Spleen (tissue), 11 donors: ENCODE measurements at regions not wholly inside any gene's neighbourhood (a gene's known extent, or its start where the extent isn't known, plus 50 kb on each side); places are given as distances from the start of the nearest gene placed in this dataset.

ENCODE experiments used
- DNase-seq: peaks from one replicate; pipeline ENCODE4 v3.0.0-alpha.2; 2020
- H3K27ac ChIP-seq, 8 donors: fragments of 200-600 bp; sonication (generic) in 7 of 8; 1 replicate in 4 of 8; 2 replicates in 4 of 8; pipeline versions ENCODE4 v1.5.0 to v1.8.0; 2016 to 2021; ENCODE audit warnings: inconsistent platforms in 4 of 8, mild to moderate bottlenecking in 4 of 8, moderate library complexity in 1 of 8
- H3K27me3 ChIP-seq, 7 donors: fragments of 200-600 bp; sonication (generic) in 6 of 7; replicated peaks in 1 of 7; 1 replicate in 4 of 7; 2 replicates in 3 of 7; pipeline versions ENCODE4 v1.5.0 to v1.8.0; 2016 to 2021; ENCODE audit warnings: inconsistent platforms in 3 of 7, mild to moderate bottlenecking in 1 of 7
- H3K36me3 ChIP-seq, 6 donors: fragments of 200-600 bp; sonication (generic) in 5 of 6; 1 replicate in 4 of 6; 2 replicates in 2 of 6; pipeline versions ENCODE4 v1.5.0 to v1.8.0; 2016 to 2021; ENCODE audit warnings: inconsistent platforms in 2 of 6
- H3K4me1 ChIP-seq, 6 donors: fragments of 200-600 bp; sonication (generic) in 5 of 6; 1 replicate in 3 of 6; 2 replicates in 3 of 6; pipeline versions ENCODE4 v1.5.0 to v1.8.0; 2016 to 2021; ENCODE audit warnings: inconsistent platforms in 3 of 6
- H3K4me3 ChIP-seq, 8 donors: fragments of 200-600 bp; sonication (generic) in 7 of 8; 1 replicate in 4 of 8; 2 replicates in 4 of 8; pipeline versions ENCODE4 v1.5.0 to v1.8.0; 2016 to 2021; ENCODE audit warnings: inconsistent platforms in 4 of 8, mild to moderate bottlenecking in 4 of 8, moderate library complexity in 2 of 8
- H3K9me3 ChIP-seq, 8 donors: fragments of 200-600 bp; sonication (generic) in 7 of 8; 1 replicate in 4 of 8; 2 replicates in 4 of 8; pipeline versions ENCODE4 v1.5.0 to v1.8.0; 2016 to 2021; ENCODE audit warnings: inconsistent platforms in 4 of 8
- POLR2A ChIP-seq, 3 donors: fragments of 450-650 bp; IDR thresholded peaks; one replicate each; pipeline ENCODE4 v1.5.1; 2017; ENCODE audit warnings: antibody characterized with exemption in 3 of 3, mild to moderate bottlenecking in 1 of 3
- POLR2AphosphoS5 ChIP-seq, 3 donors: sonication (generic); formaldehyde crosslinking; IDR thresholded peaks; one replicate each; pipeline ENCODE4 v1.5.1; 2017; ENCODE audit warnings: antibody characterized with exemption in 3 of 3
- WGBS, 5 donors: extraction: QIAGEN DNeasy Blood & Tissue Kit in 3 of 5; methylation state at CpG; one replicate each; pipeline versions ENCODE4 v1.1.5 to v1.1.7; 2013 to 2018; 5-methylcytosine and 5-hydroxymethylcytosine counted together
- intact Hi-C: fragments of 100-400 bp; cut with DNase I; formaldehyde crosslinking; loops from one replicate; pipeline ENCODE4 v1.15.0; 2023; ENCODE audit warnings: low total_unique reads
- TF ChIP-seq, protein P1 (sequence below), 11 experiments: fragments of 200-600 bp in 7 of 11; fragments of 450-650 bp in 4 of 11; sonication (generic) in 4 of 11; IDR thresholded peaks in 8 of 11; conservative IDR thresholded peaks in 3 of 11; 1 replicate in 7 of 11; 2 replicates in 4 of 11; pipeline versions ENCODE4 v1.4.0 to v1.8.0; 2016 to 2021; ENCODE audit warnings: antibody characterized with exemption in 11 of 11, inconsistent platforms in 4 of 11, mild to moderate bottlenecking in 1 of 11
- donor health status: healthy with polysubstance abuse.
- donor health status: DM: no; HTN: no; CAD: no; lungs with moderate emphysema.
- donor health status: DM: no; HTN: no; CAD: no.
- donor health status: Bipolar disorder and iron deficiency.
- donor health status: healthy.
- donor health status: DM: no; HTN: no; CAD: no.
- donor health status: DM: yes; HTN: yes; CAD: no.

DNA sequence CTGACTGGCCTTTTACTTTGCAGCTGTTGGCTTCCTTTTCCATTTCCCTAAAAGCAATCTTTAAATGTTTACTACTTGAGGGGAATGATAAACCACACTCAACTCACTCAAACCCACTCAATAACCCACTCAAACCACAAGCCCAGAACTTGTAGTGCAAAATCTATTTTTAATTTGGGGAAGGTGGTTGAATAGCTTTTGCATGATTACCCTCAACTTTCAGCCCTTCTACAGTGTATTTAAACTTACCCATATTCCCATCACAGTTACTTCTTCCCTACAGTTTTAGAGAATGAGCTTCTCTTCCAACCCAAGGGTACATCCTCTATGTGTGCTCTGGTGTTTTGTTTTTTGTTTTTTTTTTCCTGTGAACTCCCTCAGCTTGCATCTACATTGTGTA lies 636.1 kb downstream of the TDRD15 start:
- H3K36me3 ChIP-seq = no peaks in the 10 kb centered on the region
- intact Hi-C loops = no loop called here
- DNase-seq = no peak

DNA sequence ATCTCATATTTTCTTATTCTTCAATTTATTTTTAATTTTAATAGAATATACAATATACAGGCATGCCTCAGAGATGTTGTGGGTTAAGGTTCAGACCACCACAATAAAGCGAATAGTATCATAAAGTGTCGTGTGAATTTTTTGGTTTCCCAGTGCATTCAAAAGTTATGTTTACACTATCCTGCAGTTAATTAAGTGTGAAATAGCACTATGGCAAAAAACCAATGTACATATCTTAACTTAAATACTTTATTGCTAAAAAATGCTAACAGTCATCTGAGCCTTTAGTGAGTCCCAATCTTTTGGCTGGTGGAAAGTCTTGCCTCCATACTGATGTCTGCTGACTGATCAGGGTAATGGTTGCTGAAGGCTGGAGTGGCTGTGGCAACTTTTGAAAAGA lies 637.6 kb downstream of the TDRD15 start:
- Histone ChIP-seq H3K9me3 (peaks cover 0 to 21% (median 5%) of the 10 kb centered on the region in 8 donors), H3K4me3 (no peak overlapping the region), H3K4me1 (no peaks in the 10 kb centered on the region), H3K27me3 (no peaks in the 10 kb centered on the region), H3K36me3 (no peaks in the 10 kb centered on the region), H3K27ac (no peak overlapping the region)
- no peak for TF ChIP-seq POLR2AphosphoS5 (IDR thresholded peaks at IDR 0.05)
- no peak for TF ChIP-seq POLR2A (IDR thresholded peaks at IDR 0.05)
- TF ChIP-seq, protein P1, sequence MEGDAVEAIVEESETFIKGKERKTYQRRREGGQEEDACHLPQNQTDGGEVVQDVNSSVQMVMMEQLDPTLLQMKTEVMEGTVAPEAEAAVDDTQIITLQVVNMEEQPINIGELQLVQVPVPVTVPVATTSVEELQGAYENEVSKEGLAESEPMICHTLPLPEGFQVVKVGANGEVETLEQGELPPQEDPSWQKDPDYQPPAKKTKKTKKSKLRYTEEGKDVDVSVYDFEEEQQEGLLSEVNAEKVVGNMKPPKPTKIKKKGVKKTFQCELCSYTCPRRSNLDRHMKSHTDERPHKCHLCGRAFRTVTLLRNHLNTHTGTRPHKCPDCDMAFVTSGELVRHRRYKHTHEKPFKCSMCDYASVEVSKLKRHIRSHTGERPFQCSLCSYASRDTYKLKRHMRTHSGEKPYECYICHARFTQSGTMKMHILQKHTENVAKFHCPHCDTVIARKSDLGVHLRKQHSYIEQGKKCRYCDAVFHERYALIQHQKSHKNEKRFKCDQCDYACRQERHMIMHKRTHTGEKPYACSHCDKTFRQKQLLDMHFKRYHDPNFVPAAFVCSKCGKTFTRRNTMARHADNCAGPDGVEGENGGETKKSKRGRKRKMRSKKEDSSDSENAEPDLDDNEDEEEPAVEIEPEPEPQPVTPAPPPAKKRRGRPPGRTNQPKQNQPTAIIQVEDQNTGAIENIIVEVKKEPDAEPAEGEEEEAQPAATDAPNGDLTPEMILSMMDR (IDR thresholded peaks at IDR 0.05 in 8 of 11, conservative IDR thresholded peaks at IDR 0.05 in 3 of 11) = no peak
- WGBS, 5 donors = 91 to 98% (median 96%) methylated on average over 2 of the region's 2 CpGs
- no peak for DNase-seq
- intact Hi-C loops = no loop called here

More for the DNA sequence above, 636.1 kb downstream of the TDRD15 start:
- H3K4me3 ChIP-seq = no peak overlapping the region
- H3K27ac ChIP-seq = no peak overlapping the region
- TF ChIP-seq POLR2AphosphoS5 (IDR thresholded peaks at IDR 0.05) (no peak), POLR2A (IDR thresholded peaks at IDR 0.05) (no peak)
- TF ChIP-seq, protein P1 (IDR thresholded peaks at IDR 0.05 in 8 of 11, conservative IDR thresholded peaks at IDR 0.05 in 3 of 11) = no peak
- H3K4me1 ChIP-seq = no peaks in the 10 kb centered on the region
- H3K9me3 ChIP-seq = peaks cover 0 to 21% (median 5%) of the 10 kb centered on the region in 8 donors
- H3K27me3 ChIP-seq = no peaks in the 10 kb centered on the region

DNA sequence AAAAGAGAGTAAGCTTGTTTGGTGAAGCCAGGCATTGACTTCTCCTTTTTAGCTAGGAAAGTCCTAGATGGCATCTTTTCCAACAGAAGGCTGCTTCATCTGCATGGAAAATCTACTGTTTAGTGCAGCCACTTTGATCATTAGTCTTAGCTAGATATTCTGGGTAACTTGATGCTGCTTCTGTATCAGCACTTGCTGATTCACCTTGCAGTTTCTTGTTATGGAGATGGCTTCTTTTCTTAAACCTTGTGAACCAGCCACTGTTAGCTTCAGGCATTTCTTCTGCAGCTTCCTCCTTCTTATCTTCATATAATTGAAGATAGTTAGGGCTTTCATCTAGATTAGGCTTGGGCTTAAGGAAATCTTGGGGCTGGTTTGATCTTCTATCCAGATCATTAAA lies 639.7 kb downstream of the TDRD15 start:
- Histone ChIP-seq H3K36me3 (no peaks in the 10 kb centered on the region), H3K27me3 (no peaks in the 10 kb centered on the region), H3K27ac (no peak overlapping the region), H3K4me1 (no peaks in the 10 kb centered on the region), H3K4me3 (no peak overlapping the region), H3K9me3 (peaks cover 0 to 21% (median 5%) of the 10 kb centered on the region in 8 donors)
- intact Hi-C loops = no loop called here
- no peak for DNase-seq
- TF ChIP-seq POLR2A (IDR thresholded peaks at IDR 0.05) (no peak), POLR2AphosphoS5 (IDR thresholded peaks at IDR 0.05) (no peak)
- TF ChIP-seq, protein P1 (IDR thresholded peaks at IDR 0.05 in 8 of 11, conservative IDR thresholded peaks at IDR 0.05 in 3 of 11) = no peak

DNA sequence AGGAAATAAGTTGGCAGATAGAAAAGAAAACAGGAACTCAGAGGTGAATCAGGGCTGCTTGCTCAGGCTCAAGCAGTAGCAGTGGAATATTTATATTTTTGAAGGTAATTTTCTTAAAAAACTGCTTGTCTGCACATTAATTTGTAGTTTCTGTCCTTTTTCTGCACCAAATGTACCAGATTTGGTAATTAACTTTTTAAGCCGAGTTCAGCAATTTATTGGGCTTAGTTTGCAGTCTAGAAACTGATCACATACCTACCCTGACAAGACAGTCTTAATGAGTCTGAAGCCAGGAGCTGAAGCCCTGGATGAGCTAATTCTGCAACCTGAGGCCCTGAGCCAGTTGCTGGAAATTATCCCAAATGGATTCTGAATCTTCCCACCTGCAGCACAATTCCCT lies 647.0 kb downstream of the TDRD15 start:
- Histone ChIP-seq H3K4me1 (no peaks in the 10 kb centered on the region), H3K4me3 (no peak overlapping the region), H3K27me3 (no peaks in the 10 kb centered on the region), H3K36me3 (no peaks in the 10 kb centered on the region), H3K27ac (no peak overlapping the region), H3K9me3 (no peaks in the 10 kb centered on the region)
- no peak for DNase-seq
- intact Hi-C loops = no loop called here
- TF ChIP-seq, protein P1 (IDR thresholded peaks at IDR 0.05 in 8 of 11, conservative IDR thresholded peaks at IDR 0.05 in 3 of 11) = no peak
- TF ChIP-seq POLR2A (IDR thresholded peaks at IDR 0.05) = no peak
- no peak for TF ChIP-seq POLR2AphosphoS5 (IDR thresholded peaks at IDR 0.05)
- WGBS, 5 donors = 72 to 93% (median 81%) methylated on average over 1 of the region's 1 CpG
